Activated naive CD4-positive, alpha-beta T cell treated with anti-CD3 and anti-CD28 coated beads for 36 hours (primary cell): ENCODE measurements at regions not wholly inside any gene's neighbourhood (a gene's known extent, or its start where the extent isn't known, plus 50 kb on each side); places are given as distances from the start of the nearest gene placed in this dataset.
"Not testable (repeated sequence)": the region's sequence is repeated elsewhere in the genome, so short reads cannot be mapped to it uniquely, and the experiment has no call there.

Experiments used
- CTCF ChIA-PET: fragments of 350-600 bp; sonication (Branson Sonifier 250); formaldehyde crosslinking; loops from one replicate; lab custom pipeline; 2021; ENCODE audit warnings: antibody characterized with exemption; lab: Charles Lee
- DNase-seq: peaks from one replicate; pipeline ENCODE4 v3.0.0-alpha.2; 2020
- H3K27ac Mint-ChIP-seq: one replicate; pipeline ENCODE4 v1.8.0; 2021; ENCODE audit warnings: mild to moderate bottlenecking, mixed read lengths
- H3K27me3 Mint-ChIP-seq: one replicate; pipeline ENCODE4 v1.8.0; 2021; ENCODE audit warnings: low read depth, mixed read lengths
- H3K36me3 Mint-ChIP-seq: one replicate; pipeline ENCODE4 v1.8.0; 2021; ENCODE audit warnings: low read depth, mixed read lengths
- H3K4me1 Mint-ChIP-seq: one replicate; pipeline ENCODE4 v1.8.0; 2021; ENCODE audit warnings: low read depth, mixed read lengths
- H3K4me3 Mint-ChIP-seq: one replicate; pipeline ENCODE4 v1.8.0; 2021; ENCODE audit warnings: mild to moderate bottlenecking, moderate library complexity, mixed read lengths
- H3K9me3 Mint-ChIP-seq: one replicate; pipeline ENCODE4 v1.8.0; 2021; ENCODE audit warnings: mixed read lengths
- intact Hi-C: fragments of 100-400 bp; cut with micrococcal nuclease; formaldehyde crosslinking; loops from one replicate; pipeline ENCODE4 v1.15.1; 2023

- no peak overlapping the region for H3K27ac Mint-ChIP-seq
- H3K4me3 Mint-ChIP-seq = no peak overlapping the region
- DNase-seq = no peak
- no peaks in the 10 kb centered on the region for H3K4me1 Mint-ChIP-seq
- no peaks in the 10 kb centered on the region for H3K36me3 Mint-ChIP-seq
- peaks cover 14% of the 10 kb centered on the region for H3K9me3 Mint-ChIP-seq
- H3K27me3 Mint-ChIP-seq = no peaks in the 10 kb centered on the region
- CTCF ChIA-PET = no interaction called here
- intact Hi-C loops = no loop called here
Measured at GRCh38 chr10:108051218-108051617, 886.7 kb upstream of the SORCS1 start.

DNA sequence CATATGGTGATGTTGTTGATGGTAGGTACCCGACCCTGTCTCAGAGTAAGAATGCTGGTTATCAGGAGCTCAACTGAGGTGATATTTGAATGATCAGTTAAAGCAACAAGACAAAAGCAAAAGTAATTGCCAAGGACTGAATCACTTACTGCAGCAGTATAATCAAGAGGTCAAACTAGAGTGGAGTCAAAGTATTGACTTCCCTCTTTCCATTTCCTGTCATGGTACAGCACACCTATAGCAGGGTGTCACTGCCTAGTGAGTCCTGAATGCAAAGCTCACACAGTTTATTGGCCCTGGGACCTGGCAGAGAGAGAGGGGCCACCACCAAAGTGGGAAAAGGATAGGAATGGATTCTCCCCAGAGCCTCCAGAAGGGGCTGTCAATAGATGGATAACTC, 886.1 kb upstream of the SORCS1 start:
- Mint-ChIP-seq H3K27ac (no peak overlapping the region), H3K9me3 (peaks cover 13% of the 10 kb centered on the region), H3K4me3 (no peak overlapping the region), H3K27me3 (no peaks in the 10 kb centered on the region), H3K4me1 (no peaks in the 10 kb centered on the region), H3K36me3 (no peaks in the 10 kb centered on the region)
- CTCF ChIA-PET = interaction anchor here (0.6 kb wide), 1 partner anchor 26 kb away, joined by 3 read pairs; no protein-coding TSS in a partner anchor
- intact Hi-C loops = no loop called here
- DNase-seq = no peak

- no peaks in the 10 kb centered on the region for H3K4me1 Mint-ChIP-seq
- peaks cover 11% of the 10 kb centered on the region for H3K9me3 Mint-ChIP-seq
- H3K27me3 Mint-ChIP-seq = no peaks in the 10 kb centered on the region
- H3K4me3 Mint-ChIP-seq = no peak overlapping the region
- no peaks in the 10 kb centered on the region for H3K36me3 Mint-ChIP-seq
- no peak for DNase-seq
- intact Hi-C loops = no loop called here
- CTCF ChIA-PET = no interaction called here
- H3K27ac Mint-ChIP-seq = no peak overlapping the region
Measured at GRCh38 chr10:108049668-108050067, 885.2 kb upstream of the SORCS1 start.

- Mint-ChIP-seq H3K4me3 (no peak overlapping the region), H3K36me3 (no peaks in the 10 kb centered on the region), H3K4me1 (no peaks in the 10 kb centered on the region), H3K27ac (no peak overlapping the region), H3K27me3 (no peaks in the 10 kb centered on the region), H3K9me3 (peaks cover 11% of the 10 kb centered on the region)
- intact Hi-C loops = no loop called here
- CTCF ChIA-PET = no interaction called here
- no peak for DNase-seq
Measured at GRCh38 chr10:108048898-108049297, 884.4 kb upstream of the SORCS1 start.

DNA sequence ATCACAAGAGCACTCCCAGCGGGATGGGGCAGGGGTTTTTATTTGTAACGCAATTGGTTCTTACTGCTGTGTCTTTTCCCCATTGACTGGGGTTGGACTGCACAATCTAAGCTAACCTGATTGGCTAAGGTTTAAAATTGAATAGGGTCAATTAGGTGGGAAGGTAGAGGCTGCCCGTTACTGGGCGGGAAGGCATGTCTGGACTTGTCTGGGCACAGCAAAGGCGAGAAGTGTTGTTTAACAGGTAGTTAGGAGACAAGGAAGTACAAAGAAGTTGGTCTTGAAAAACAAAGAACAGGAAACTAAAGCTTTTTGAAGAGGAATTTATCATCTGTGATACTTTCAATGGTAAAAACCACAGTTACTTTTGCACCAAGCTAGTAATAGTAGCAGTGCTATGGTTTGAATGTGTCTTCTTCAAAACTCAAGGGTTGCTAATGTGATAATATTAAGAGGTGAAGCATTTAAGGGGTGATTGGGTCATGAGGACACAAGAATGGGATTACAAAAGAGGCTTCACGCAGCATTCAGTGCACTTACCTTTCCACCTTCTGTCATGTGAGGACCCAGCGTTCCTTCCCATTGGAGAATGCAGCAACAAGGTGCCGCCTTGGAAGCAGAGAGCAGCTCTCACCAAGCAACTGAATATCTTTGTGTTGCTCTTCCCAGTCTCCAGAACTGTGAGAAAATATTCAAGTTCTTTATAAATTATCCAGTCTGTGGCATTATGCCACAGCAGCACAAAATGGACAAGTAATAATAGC, 875.5 kb upstream of the SORCS1 start:
- Mint-ChIP-seq H3K4me1 (no peaks in the 10 kb centered on the region), H3K27ac (no peak overlapping the region), H3K4me3 (no peak overlapping the region), H3K27me3 (no peaks in the 10 kb centered on the region), H3K9me3 (peaks cover 2% of the 10 kb centered on the region), H3K36me3 (no peaks in the 10 kb centered on the region)
- CTCF ChIA-PET = no interaction called here
- no peak for DNase-seq
- intact Hi-C loops = no loop called here

- intact Hi-C loops = no loop called here
- H3K9me3 Mint-ChIP-seq = peaks cover 6% of the 10 kb centered on the region
- H3K27ac Mint-ChIP-seq = no peak overlapping the region
- H3K4me1 Mint-ChIP-seq = no peaks in the 10 kb centered on the region
- CTCF ChIA-PET = no interaction called here
- no peaks in the 10 kb centered on the region for H3K27me3 Mint-ChIP-seq
- H3K4me3 Mint-ChIP-seq = no peak overlapping the region
- no peak for DNase-seq
- no peaks in the 10 kb centered on the region for H3K36me3 Mint-ChIP-seq
Measured at GRCh38 chr10:108037061-108037460, 872.6 kb upstream of the SORCS1 start.

DNA sequence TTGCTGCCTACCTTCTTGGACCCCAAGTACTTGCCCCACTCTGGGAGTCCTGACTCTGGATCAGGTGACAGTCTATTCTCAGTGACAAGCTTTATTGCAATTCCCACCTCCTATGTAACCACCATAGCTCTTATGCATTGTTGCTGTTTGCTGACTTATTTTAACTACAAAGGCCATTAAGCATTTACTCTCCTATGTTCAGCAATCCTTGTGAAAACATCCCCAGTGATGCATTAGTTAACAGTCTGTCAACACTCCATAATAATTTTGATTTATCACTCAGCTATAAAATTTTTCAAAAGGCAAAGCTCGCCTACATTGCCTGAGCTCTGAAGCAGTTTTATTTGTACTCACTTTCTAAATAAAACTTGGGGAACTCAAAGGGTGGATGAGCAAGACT, 871.8 kb upstream of the SORCS1 start:
- Mint-ChIP-seq H3K27me3 (no peaks in the 10 kb centered on the region), H3K36me3 (no peaks in the 10 kb centered on the region), H3K9me3 (peaks cover 8% of the 10 kb centered on the region), H3K27ac (no peak overlapping the region), H3K4me3 (no peak overlapping the region), H3K4me1 (no peaks in the 10 kb centered on the region)
- intact Hi-C loops = no loop called here
- DNase-seq = no peak
- CTCF ChIA-PET = no interaction called here

DNA sequence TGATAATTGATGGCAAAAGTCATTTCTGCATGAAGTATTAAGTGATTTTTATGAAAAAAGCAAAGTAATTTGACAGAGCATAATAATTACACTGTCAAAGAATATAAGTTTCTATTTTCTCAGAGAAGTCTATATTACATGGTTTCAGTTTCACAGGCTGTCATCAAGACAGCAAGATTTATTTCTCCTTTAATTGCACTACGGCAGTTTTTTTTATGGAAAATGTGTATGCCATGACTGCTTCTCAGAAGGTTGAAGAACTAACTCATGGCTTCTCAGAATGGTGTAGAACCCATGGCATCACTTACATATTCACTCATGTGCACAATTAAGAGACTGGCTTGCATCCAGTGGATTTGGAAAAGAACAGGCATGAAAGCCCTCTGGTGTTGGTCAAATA, 870.3 kb upstream of the SORCS1 start:
- CTCF ChIA-PET = no interaction called here
- H3K4me3 Mint-ChIP-seq = no peak overlapping the region
- intact Hi-C loops = no loop called here
- no peaks in the 10 kb centered on the region for H3K4me1 Mint-ChIP-seq
- no peak overlapping the region for H3K27ac Mint-ChIP-seq
- peaks cover 9% of the 10 kb centered on the region for H3K9me3 Mint-ChIP-seq
- no peak for DNase-seq
- no peaks in the 10 kb centered on the region for H3K36me3 Mint-ChIP-seq
- H3K27me3 Mint-ChIP-seq = no peaks in the 10 kb centered on the region

GRCh38 chr10:108033518-108033917, 869.0 kb upstream of the SORCS1 start:
- H3K4me1 Mint-ChIP-seq, H3K4me3 Mint-ChIP-seq, H3K9me3 Mint-ChIP-seq, H3K27me3 Mint-ChIP-seq, intact Hi-C loops, DNase-seq, CTCF ChIA-PET, H3K36me3 Mint-ChIP-seq, H3K27ac Mint-ChIP-seq: not testable (repeated sequence)

- no peak for DNase-seq
- intact Hi-C loops = no loop called here
- Mint-ChIP-seq H3K27me3 (no peaks in the 10 kb centered on the region), H3K27ac (no peak overlapping the region), H3K4me1 (no peaks in the 10 kb centered on the region), H3K4me3 (no peak overlapping the region), H3K36me3 (no peaks in the 10 kb centered on the region), H3K9me3 (peaks cover 11% of the 10 kb centered on the region)
- CTCF ChIA-PET = no interaction called here
Measured at GRCh38 chr10:108031505-108031904, 867.0 kb upstream of the SORCS1 start.

DNA sequence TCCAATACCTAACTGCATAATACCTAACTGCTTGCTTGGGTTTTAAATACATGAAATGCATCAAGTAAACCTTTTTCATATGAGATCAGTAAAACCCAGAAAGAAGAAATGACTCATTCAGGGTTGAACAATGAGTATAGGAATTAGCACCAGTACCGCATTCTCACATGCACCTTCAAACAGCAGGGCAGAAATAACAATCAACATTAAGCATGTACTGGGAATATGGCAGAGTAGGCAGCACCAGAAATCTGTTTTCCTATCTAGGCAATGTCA, 850.3 kb upstream of the SORCS1 start:
- Mint-ChIP-seq H3K27me3 (no peaks in the 10 kb centered on the region), H3K36me3 (no peaks in the 10 kb centered on the region), H3K4me3 (no peak overlapping the region), H3K4me1 (no peaks in the 10 kb centered on the region), H3K27ac (no peak overlapping the region), H3K9me3 (peaks cover 8% of the 10 kb centered on the region)
- intact Hi-C loops = no loop called here
- no peak for DNase-seq
- CTCF ChIA-PET = no interaction called here

GRCh38 chr10:108014145-108014901, 849.8 kb upstream of the SORCS1 start:
- Mint-ChIP-seq H3K36me3 (no peaks in the 10 kb centered on the region), H3K27me3 (no peaks in the 10 kb centered on the region), H3K27ac (no peak overlapping the region), H3K4me3 (no peak overlapping the region), H3K4me1 (no peaks in the 10 kb centered on the region), H3K9me3 (peaks cover 8% of the 10 kb centered on the region)
- CTCF ChIA-PET = no interaction called here
- DNase-seq = no peak
- intact Hi-C loops = no loop called here

DNA sequence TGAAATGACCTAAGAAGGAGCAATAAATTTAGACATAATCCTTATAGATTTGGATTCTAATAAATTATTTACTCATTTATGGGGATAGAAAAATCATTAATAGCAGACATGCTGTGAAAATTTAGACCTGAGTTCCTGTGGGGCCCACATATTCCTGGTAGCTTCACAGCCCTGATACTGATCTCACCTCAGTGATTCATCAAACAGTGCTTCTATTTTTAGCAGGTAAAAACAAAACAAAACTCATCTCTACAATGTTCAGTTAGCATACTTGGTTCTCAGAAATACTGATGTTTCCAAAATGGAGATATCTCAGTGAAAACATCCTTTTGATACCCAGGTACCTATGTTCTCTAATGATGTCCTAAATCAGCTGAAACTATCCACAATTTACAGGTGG, 841.1 kb upstream of the SORCS1 start:
- intact Hi-C loops = no loop called here
- Mint-ChIP-seq H3K4me1 (no peaks in the 10 kb centered on the region), H3K27me3 (no peaks in the 10 kb centered on the region), H3K9me3 (peaks cover 14% of the 10 kb centered on the region), H3K36me3 (no peaks in the 10 kb centered on the region), H3K27ac (no peak overlapping the region), H3K4me3 (no peak overlapping the region)
- CTCF ChIA-PET = no interaction called here
- no peak for DNase-seq
